A204.1 (cell line): ENCODE measurements at regions not wholly inside any gene's neighbourhood (a gene's known extent, or its start where the extent isn't known, plus 50 kb on each side); places are given as distances from the start of the nearest gene placed in this dataset.

ENCODE experiments used
- FAIRE-seq: peaks from 2 replicates; lab custom pipeline; 2012; peaks lifted over from hg19 to GRCh38; lab: Jason Lieb, UNC

DNA sequence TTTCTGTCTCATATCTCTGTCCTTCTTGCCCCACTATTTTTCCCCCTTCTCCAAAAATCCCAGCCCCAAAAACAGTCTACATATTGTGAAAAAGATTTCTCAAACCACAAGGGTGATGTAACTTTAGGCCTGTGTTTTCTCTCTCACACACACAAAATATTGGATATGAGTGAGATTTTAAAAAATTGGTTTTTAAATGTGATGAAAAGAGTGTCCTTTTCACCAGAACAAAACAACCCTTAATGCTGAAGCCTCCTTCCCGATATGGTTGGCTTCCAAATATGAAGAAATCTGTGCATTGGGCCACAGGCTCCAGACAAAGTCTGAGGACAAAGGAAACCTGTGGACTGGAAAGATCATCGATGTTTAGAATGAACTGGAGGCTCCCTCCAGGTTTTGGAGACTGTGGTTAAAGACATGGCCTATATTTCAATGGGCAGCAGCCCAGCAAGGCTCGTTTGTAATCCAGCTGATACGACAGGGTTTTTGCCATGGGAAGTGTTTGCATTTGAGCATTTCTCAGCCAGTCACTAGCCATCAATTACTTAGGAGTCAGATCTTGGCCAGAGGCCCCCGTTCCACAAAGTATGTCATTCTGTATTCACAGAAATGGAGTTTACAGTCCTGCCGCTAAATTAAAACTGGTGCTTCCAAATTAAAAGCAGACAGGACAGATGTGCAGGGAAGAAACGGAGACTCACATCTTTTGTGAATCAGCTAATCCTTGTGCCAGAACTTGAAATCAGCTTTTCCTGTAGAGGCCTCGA lies 546.3 kb downstream of the EBF1 start:
- FAIRE-seq, result no peak

DNA sequence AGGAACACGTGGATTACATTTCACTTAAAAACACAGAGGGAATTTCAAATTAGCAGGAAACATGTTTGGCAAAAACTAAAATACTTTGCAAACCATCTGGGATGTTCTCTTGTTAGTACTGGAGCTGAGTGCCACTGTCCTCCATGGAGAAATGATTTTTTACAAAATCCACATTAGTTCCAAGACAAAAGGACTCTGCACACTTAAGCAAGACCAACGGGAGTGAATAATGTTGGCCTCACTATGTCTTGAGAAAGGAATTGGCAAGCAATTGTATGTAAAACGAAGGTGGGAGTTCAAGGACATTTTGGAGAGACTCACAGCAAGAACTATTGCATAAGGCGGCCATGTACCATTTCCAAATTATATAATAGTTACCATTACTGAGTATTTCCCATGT lies 547.5 kb downstream of the EBF1 start:
- FAIRE-seq, result no peak

DNA sequence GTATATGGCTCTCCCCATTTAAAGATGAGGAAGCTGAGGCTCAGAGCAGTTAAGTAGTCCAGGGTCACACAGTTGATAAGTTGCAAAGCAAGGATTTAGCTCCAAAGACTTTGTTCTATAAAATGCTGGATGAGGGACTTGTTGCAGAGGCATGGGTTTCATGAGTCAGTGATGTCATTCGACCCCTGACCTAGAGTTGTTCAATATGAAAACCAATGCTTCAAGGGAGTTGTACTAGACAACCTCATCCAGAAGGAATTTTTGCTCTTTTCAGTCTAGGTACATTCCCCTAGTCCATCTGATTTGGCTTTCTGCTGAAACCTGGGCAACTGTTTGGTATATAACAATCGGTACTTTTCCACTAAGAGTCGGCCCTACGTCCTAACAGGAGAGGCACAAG lies 550.4 kb downstream of the EBF1 start:
- no peak for FAIRE-seq

DNA sequence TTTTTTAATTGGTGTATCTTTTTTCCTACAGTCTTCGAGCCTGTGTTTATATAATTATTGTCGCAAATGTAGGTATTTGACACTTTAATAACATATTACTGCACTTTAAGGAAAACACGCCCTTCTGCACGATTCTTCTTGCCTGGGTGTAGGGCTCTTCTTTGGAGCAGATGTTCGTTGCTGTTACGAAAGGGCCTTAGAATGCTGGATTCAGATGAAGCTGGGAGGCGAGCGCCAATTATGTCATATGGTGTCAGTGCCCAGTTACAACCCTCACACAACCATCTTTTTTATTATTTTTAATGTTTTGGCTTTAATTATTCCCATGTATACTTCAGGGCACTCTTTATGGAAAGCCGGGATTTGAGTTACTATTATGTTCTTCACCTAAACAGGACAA lies 553.0 kb downstream of the EBF1 start:
- FAIRE-seq, result no peak

DNA sequence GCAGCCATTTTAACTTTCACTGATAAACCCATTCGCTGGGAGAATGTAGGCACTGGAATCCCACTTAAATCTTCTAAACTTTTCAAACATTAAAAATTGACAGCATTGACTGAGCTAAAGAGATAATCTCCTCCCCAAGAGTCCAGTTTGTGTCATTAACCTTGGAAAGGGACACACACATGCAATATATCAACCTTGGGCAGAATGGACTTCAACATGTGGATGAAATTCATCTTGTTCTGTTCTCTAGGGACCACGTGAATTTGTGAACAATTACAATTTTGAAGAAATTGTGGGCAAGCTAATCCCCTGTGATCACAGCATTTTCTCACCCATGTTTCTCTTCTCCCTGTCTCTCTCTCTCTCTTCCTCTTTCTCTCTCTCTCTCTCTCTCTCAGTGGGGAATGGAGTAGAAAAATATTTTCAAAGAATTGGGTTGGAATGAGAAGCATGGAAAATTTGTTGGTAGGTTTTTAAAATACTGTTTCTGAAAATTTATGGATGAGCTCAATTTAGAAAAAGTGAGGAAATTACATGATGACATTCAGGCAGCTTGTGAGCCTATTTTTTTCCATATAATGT lies 553.7 kb downstream of the EBF1 start:
- FAIRE-seq, result no peak

DNA sequence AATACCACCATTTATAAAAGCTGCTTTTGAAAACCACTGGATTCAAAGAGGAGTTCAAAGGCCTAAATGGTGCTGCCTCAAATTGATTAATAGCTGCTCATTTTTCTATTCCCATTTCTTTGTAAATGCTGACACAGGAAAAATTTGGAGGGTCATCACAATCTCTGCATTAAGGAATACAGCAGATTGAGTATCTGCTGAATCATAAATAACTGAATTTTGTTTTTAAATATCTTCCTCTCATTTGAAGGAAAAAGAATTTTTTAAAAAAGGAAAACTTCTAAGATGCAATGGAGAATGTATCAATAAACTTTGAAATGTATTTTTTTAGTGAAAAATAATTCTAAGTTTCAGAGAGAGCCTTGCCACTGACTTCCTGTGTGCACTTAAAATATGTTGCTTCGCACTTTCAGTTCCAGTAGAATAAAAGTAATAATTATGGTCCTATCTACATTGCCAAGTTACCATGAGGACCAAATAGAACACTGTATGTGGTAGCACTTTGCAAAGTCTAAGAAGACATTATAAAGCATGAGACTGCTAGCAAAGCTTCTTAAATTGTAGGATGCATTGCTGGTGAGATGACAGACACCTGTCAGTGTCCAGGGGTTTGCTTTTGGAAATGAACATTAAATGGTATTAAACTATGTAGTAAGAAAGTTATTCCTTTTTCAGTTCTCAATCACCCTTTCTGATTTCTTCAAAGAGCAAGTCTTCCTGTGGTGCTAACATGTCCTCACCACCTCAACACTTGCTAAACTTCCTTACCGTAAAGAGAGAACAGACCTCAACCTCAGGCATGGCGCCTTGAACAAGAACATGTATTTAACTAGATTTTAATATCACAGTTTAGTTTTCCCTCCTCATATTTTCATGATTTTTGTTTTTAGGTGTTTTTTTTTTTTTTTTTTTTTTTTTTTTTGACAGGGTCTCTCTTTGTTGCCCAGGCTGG lies 555.1 kb downstream of the EBF1 start:
- FAIRE-seq, result no peak

DNA sequence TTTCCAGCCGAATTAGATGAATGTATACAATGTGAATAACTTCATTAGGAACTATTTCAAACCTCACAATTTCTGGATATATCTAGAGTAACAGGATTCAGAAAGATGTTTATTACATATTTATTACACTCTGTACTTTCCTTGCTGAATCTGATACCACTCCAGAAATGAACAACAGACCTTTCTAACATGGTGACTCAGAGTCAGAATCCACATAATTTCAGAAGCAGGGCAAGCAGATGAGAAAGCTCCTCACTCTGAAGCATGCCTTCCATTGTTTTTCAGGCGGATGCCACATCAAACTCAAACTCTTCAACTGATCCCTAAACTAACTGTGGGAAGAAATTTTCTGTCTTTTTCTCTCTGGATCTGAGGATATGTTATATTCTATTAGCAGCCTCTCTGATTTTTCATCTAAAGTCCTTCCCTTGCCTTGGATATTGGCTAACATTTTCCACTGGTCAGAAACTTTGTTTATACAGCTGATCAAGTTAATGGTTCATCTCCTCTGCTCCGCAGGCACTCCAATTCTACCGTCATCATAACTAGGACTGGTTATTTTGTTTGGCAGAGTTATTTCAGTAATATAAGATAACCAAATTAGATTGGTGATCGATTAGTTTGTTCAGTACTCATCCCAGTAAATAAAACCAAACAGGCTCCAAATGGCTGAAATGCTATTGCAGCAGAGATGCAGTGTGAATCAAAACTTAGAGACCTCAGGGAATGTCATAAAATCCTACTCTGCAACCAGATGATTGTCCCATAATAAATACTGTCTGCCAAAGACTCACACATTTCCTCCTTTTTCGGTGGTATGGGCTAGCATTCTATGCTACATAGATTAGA lies 556.0 kb downstream of the EBF1 start:
- no peak for FAIRE-seq

DNA sequence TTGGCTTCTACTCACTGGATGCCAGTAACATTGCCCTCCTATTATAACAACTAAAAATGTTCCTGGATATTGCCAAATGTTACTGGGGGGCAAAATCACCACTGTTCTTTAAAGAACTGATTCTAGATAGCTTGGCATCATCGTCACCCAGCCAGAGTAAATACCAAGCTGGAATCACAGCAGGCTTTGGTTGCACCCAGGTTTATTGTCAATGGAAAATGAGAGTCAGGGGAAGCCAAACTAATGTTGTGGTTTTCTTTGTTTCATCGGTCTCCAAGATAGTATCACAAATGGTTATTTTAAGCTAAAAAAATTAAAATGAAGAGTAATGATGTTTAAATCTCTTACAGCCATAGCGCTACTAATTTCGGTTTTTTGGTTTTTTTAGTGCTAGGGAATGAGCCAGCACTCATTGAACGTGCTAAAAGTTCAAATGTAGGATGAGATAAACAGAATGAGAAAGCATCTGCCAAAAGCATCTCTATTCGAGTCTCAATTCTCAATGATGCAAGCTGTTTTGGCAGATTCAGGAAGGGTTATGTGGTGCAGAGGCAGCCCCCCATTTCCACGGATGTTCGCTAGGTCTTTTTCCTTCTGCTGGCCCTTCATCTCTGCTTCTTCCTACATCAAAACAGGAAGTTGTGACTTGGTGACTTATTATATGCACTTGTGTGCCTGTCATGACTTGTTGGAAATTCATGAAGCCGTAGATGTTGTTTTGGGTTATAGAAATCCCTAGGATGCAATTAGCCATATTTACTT lies 558.0 kb downstream of the EBF1 start:
- no peak for FAIRE-seq

DNA sequence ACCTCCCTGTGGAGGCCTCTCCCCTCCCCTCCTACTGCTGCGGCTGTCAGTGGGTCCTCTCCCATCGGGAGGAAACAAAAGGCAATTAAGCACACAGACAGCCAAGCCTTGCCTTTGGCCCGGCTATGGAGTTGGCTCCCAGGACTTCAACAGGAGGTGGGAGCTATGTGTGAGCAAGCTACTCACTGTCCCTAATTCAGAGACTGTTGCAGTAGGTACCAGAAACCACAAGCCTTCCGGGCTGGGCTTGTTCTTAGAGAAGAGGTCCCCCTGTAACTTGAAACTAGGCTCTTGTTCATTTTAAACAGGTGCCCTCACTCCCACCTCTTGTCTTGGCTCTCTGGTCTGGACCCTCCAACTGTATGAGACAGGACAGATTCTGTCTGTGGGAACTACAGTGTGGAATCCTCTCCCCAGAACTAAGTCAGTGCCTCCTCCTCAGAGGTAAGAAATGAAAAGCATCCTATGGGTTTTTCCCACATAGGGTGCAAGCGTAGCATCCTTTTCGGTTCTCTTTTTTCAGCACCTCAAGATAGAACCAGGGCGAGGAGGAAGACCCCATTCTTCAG lies 561.1 kb downstream of the EBF1 start:
- no peak for FAIRE-seq

DNA sequence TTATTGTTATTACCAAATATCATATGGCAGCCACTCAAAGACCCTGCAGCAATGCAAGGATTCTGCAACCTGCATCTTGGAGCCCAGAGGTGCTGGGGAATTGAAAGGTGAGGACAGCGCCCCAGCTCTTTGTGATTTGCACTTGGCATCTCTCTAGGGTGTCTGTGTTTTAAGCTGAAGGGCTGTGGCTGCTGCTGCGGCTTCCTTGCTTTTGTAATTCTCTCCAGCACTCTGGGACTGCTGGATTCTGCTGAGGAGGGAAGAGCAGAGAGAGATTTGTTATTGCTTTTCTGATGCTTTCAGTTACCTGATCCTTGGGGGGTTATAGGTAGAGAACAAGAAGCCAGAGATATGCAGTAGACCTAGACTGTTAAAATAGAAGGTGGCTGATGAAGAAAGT lies 562.4 kb downstream of the EBF1 start:
- FAIRE-seq, result no peak

DNA sequence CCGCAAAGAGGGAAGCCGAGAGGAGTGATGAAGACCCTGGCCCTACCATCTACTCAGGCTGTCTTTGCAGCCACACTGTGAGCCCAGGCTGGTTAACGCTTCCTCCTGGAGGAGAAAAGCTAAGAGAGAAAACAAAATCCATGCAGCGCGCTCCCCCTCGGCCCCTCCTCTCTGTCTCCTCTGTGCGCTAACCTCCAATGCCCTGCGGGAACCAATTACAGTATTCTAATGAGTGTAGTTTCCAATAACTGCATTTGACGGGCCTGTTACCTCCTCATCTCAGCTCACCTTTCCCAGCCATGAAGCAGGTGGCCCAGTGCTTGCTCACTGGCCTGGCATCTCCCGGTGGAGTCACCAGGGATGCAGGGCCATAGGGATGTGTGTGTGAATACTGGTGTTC lies 565.5 kb downstream of the EBF1 start:
- no peak for FAIRE-seq

DNA sequence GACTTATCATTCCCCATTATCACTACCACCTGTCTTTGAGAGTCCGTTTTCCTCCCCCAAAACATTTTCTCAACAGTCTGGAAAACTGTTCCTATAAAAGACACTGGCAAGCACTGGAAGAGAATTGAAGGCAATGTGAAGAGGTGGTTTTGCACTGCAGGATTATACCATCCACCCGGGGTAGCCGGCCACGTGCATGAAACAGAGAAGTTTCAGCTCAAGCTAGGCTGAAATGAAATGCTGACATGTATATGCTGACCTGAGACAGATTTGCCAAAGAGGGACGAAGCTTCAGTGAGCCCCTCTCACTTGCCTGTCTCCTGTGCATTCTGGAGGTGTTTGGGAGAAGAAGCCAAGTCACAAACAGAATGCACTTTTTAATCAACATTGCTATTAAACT lies 567.0 kb downstream of the EBF1 start:
- FAIRE-seq, result no peak

DNA sequence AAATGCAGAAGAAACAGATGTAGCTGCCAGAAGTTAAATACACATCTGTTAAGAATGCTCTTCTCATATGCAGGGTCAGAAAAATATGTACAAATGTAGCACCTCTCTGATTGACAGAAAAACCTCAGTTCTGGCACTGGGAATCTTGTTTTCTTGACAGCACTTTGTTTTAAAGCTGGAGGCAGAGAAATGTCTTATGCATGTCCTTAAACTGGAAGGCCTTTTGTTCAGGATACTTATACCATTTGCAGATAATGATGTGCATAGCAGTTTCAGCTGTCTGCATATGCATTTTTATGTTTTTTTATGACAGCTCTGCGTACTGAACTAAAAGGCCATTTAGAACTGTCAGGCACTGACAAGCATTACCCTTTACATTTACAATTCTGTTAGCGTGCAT lies 567.9 kb downstream of the EBF1 start:
- FAIRE-seq, result no peak

DNA sequence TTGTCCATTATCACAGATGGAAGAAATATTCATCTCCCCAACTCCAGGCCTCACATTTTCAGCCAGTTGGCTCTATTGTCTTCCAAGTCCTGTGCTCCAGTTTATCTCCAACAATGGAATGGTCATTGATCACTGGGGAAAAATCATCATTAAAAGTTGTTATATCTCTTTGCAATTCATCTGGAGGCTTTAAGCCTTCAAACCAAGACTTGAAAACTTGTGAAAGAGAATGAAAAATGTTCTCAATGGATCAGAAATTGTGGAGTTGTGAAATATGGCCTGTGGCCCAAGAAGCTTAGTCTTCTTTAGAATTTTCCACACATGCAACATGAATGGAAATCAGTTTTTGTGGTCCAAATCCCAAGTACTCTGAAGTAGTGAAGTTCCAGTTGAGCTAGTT lies 569.6 kb downstream of the EBF1 start:
- no peak for FAIRE-seq

DNA sequence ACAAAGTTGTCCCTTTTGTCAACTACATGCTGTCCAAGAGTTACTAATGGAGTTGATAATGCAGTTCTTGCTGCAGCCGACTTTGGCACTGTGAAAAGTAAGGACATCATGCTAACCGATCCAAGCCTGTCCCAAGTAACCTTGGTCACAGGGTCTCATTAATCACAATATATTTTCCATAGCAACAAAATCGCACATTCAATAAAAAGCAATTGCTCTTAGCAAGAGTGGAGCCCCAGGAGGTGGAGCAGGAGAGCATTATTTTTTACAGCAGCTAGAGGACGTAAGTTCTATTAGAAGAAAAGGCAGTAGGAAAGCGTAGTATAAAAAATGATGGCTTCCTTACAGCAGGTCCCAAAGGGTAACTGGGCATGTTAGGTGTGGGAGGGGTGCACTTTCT lies 570.3 kb downstream of the EBF1 start:
- no peak for FAIRE-seq

DNA sequence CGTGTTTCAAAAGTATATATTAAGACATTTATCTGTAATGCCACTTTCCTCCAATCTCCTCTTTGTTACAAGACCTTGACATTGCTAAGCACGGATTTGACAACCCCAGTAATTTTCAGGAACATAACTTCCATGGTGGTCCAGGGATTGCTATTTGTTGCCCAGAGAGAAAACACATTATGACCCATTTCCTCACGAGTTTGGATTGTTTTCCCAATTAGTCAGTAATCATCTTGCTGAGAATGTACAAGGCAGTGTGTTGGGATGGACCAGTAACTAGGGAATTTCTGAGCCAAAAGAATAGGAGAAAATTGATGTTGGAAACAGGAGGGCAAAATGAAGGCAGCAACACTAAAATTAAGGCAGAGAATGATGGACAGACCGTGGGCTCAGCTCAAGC lies 574.1 kb downstream of the EBF1 start:
- FAIRE-seq, result no peak

DNA sequence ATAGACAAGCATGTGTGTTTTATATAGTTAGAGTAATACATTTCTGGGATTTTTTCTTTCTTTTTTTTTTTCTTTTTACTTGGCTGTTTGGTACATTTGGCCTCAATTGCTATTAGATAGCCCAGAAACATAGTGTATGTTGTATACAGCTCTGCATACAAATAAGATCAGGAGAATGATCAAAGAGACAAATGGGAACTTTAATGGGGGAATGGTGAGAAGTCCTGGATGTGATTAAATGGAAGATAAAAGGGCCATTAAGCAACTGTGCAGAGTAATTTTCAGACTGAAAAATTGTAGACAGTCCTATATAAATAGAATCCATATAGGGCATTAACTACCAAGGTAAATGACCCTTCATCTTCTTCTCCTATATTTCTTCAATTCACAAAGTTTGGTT lies 575.6 kb downstream of the EBF1 start:
- no peak for FAIRE-seq

DNA sequence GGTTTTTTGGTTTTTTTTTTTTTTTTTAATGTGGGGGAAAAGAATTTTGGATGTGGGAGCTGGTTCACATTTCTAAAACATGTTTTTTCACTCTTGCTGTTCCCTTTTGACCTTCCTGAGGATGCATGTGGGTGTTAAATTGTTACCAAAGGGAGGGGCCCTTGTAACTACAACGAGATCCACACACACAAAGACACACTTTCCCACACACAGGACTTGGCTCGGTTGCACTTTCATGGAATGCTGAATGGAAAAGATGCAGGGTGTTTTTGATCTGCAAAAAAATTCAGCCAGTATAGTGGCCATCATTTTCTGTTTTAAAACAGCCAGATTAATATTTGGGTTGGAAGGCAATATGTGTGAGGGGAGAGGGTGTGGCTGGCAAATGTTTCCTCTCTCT lies 576.9 kb downstream of the EBF1 start:
- FAIRE-seq, result no peak

DNA sequence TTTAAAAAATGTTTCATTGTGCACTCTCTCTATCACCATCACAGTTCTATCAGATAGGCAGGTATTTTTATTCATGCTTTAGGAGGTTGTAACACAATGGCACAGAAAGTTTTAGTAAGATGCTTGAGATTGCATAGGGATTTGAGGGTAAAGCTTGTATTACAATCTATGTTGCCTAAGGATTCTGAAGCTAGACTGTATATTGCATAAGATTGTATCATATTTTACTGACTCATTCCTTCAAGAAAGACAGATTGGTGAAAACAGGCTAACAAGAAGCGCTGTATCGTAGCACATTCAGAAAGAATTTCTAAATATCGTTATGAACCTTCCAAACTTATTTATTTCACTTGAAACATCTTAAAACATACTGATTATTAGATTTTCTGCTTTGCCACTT lies 577.7 kb downstream of the EBF1 start:
- FAIRE-seq, result no peak

DNA sequence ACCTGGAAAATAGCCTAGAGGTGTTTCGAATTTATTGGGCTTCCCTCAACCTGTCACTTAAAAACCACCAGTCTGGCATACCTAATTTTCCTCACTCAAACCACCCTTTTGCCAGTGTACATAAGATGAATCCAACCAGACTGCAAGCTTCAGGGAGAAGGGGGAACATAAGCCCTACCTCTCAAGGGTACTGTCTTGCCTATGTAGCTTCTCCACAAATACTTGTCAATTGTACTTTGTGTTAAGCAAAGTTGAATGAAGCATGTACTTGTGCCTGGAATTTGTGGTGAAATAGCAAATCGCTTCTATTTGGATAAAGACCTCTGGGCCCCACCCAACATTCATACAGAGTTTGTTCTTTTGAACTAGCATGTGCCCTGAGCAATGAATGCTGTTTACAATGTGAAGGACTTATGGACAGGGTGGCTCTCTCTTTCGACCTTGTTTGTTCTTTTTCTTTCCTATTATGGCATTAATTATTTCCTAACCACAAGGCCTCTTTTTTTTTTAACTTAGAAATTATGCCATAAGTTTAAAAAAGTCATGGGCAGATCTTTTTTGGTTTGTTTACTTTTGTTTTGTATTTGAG lies 580.2 kb downstream of the EBF1 start:
- FAIRE-seq, result no peak

DNA sequence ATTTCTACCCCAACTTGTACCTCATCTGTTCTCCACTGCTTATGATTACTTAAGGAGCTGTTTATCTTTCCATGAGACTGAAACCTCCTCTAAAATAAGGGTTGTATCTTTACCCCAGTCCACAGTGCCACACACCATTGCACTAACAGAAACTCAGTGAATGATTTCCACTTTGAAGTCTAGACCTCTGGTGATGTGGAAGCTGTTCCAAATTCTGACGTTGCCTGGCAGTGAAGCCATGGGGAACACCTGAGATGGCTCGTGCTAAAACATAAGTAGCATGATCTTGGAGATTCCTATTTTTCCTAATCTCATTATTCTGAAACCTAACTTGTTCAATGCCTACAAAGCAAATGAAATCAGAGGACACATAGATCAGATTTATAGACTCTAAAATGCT lies 583.2 kb downstream of the EBF1 start:
- no peak for FAIRE-seq
